Embryonic facial prominence (tissue), 1 donor: ENCODE measurements at regions not wholly inside any gene's neighbourhood (a gene's known extent, or its start where the extent isn't known, plus 50 kb on each side); places are given as distances from the start of the nearest gene placed in this dataset.

Experiments used
- DNase-seq: peaks from one replicate; pipeline ENCODE4 v3.0.0-alpha.2; 2016; ENCODE audit errors: extremely low spot score

GRCh38 chrX:4881277-4881676, 1167.8 kb upstream of the PRKX start:
- DNase-seq: no peak

- DNase-seq: no peak
Observed at GRCh38 chrX:4878640-4879039, 1165.2 kb upstream of the PRKX start.

- no peak for DNase-seq
Observed at GRCh38 chrX:4876268-4876667, 1162.8 kb upstream of the PRKX start.

- DNase-seq: no peak
Observed at GRCh38 chrX:4851534-4851933, 1138.1 kb upstream of the PRKX start.

GRCh38 chrX:4850312-4850711, 1136.9 kb upstream of the PRKX start:
- DNase-seq: no peak

- DNase-seq: no peak
Observed at GRCh38 chrX:4844376-4844775, 1130.9 kb upstream of the PRKX start.

- DNase-seq: no peak
Observed at GRCh38 chrX:4841216-4841745, 1127.8 kb upstream of the PRKX start.

GRCh38 chrX:4831574-4831973, 1118.1 kb upstream of the PRKX start:
- no peak for DNase-seq

- DNase-seq: no peak
Observed at GRCh38 chrX:4830880-4831557, 1117.6 kb upstream of the PRKX start.

- no peak for DNase-seq
Observed at GRCh38 chrX:4825550-4825949, 1112.1 kb upstream of the PRKX start.

GRCh38 chrX:4809571-4809970, 1096.1 kb upstream of the PRKX start:
- no peak for DNase-seq

GRCh38 chrX:4805502-4805901, 1092.1 kb upstream of the PRKX start:
- DNase-seq: no peak

GRCh38 chrX:4800756-4801155, 1087.3 kb upstream of the PRKX start:
- no peak for DNase-seq

- no peak for DNase-seq
Observed at GRCh38 chrX:4787971-4788370, 1074.5 kb upstream of the PRKX start.

- DNase-seq: no peak
Observed at GRCh38 chrX:4764888-4765287, 1051.4 kb upstream of the PRKX start.

GRCh38 chrX:4762196-4762595, 1048.7 kb upstream of the PRKX start:
- no peak for DNase-seq

- DNase-seq: no peak
Observed at GRCh38 chrX:4754878-4755604, 1041.6 kb upstream of the PRKX start.

GRCh38 chrX:4741024-4741423, 1027.6 kb upstream of the PRKX start:
- DNase-seq: no peak

GRCh38 chrX:4735299-4735698, 1021.9 kb upstream of the PRKX start:
- DNase-seq: no peak

- DNase-seq: no peak
Observed at GRCh38 chrX:4710618-4711433, 997.4 kb upstream of the PRKX start.

- DNase-seq: no peak
Observed at GRCh38 chrX:4708970-4709760, 995.7 kb upstream of the PRKX start.

GRCh38 chrX:4706961-4707360, 993.5 kb upstream of the PRKX start:
- no peak for DNase-seq
